ENCODE measurements at regions not wholly inside any gene's neighbourhood (a gene's known extent, or its start where the extent isn't known, plus 50 kb on each side); places are given as distances from the start of the nearest gene placed in this dataset.

- Histone ChIP-seq H3K9me2 (replicated peaks; ENCODE audit: low read depth, low read length) (no peaks in the 10 kb centered on the region), H3K4me2 (ENCODE audit: low read depth, low read length, poor library complexity, severe bottlenecking) (no peak overlapping the region), H3K79me2 (ENCODE audit: insufficient read depth, low read length) (no peaks in the 10 kb centered on the region), H3K27me3 (ENCODE audit: insufficient read depth, low read length, poor library complexity, severe bottlenecking) (no peaks in the 10 kb centered on the region), H3K4me3 (ENCODE audit: low read length, poor library complexity, severe bottlenecking) (no peak overlapping the region), H3F3A (ENCODE audit: low read depth) (no peaks in the 10 kb centered on the region), H3K36me3 (ENCODE audit: insufficient read depth, low read length) (no peaks in the 10 kb centered on the region), H3K9ac (ENCODE audit: low read depth, low read length, poor library complexity, severe bottlenecking) (no peak overlapping the region), H4K20me1 (ENCODE audit: insufficient read depth, low read length, poor library complexity, severe bottlenecking) (no peaks in the 10 kb centered on the region), H3K4me1 (ENCODE audit: insufficient read depth, low read length, poor library complexity, severe bottlenecking) (no peaks in the 10 kb centered on the region), H2AFZ (ENCODE audit: low read length) (no peak overlapping the region), H3K9me3 (ENCODE audit: insufficient read depth, low read depth, low read length) (no peaks in the 10 kb centered on the region)
- no peak for TF ChIP-seq CTCF (conservative IDR thresholded peaks at IDR 0.05; ENCODE audit: low read length)
- no peak for TF ChIP-seq EZH2phosphoT487 (IDR thresholded peaks at IDR 0.05; ENCODE audit: borderline replicate concordance)
Observed at GRCh38 chr16:48479955-48480354, 94.7 kb upstream of the SIAH1 start.

- H3K36me3 ChIP-seq (ENCODE audit: insufficient read depth, low read length), result no peaks in the 10 kb centered on the region
- H2AFZ ChIP-seq (ENCODE audit: low read length), result no peak overlapping the region
- H3K4me1 ChIP-seq (ENCODE audit: insufficient read depth, low read length, poor library complexity, severe bottlenecking), result no peaks in the 10 kb centered on the region
- no peak overlapping the region for H3K4me2 ChIP-seq (ENCODE audit: low read depth, low read length, poor library complexity, severe bottlenecking)
- no peak overlapping the region for H3K4me3 ChIP-seq (ENCODE audit: low read length, poor library complexity, severe bottlenecking)
- TF ChIP-seq CTCF (conservative IDR thresholded peaks at IDR 0.05; ENCODE audit: low read length), result no peak
- TF ChIP-seq EZH2phosphoT487 (IDR thresholded peaks at IDR 0.05; ENCODE audit: borderline replicate concordance), result no peak
- H3K27me3 ChIP-seq (ENCODE audit: insufficient read depth, low read length, poor library complexity, severe bottlenecking), result no peaks in the 10 kb centered on the region
- no peaks in the 10 kb centered on the region for H3K79me2 ChIP-seq (ENCODE audit: insufficient read depth, low read length)
- no peaks in the 10 kb centered on the region for H3K9me3 ChIP-seq (ENCODE audit: insufficient read depth, low read depth, low read length)
- no peaks in the 10 kb centered on the region for H3K9me2 ChIP-seq (replicated peaks; ENCODE audit: low read depth, low read length)
- H3K9ac ChIP-seq (ENCODE audit: low read depth, low read length, poor library complexity, severe bottlenecking), result no peak overlapping the region
- H4K20me1 ChIP-seq (ENCODE audit: insufficient read depth, low read length, poor library complexity, severe bottlenecking), result no peaks in the 10 kb centered on the region
- H3F3A ChIP-seq (ENCODE audit: low read depth), result no peaks in the 10 kb centered on the region
Observed at GRCh38 chr16:48479329-48479728, 94.1 kb upstream of the SIAH1 start.

- Histone ChIP-seq H2AFZ (ENCODE audit: low read length) (no peak overlapping the region), H4K20me1 (ENCODE audit: insufficient read depth, low read length, poor library complexity, severe bottlenecking) (no peaks in the 10 kb centered on the region), H3K9me2 (replicated peaks; ENCODE audit: low read depth, low read length) (no peaks in the 10 kb centered on the region), H3K4me2 (ENCODE audit: low read depth, low read length, poor library complexity, severe bottlenecking) (no peak overlapping the region), H3K79me2 (ENCODE audit: insufficient read depth, low read length) (no peaks in the 10 kb centered on the region), H3K4me1 (ENCODE audit: insufficient read depth, low read length, poor library complexity, severe bottlenecking) (no peaks in the 10 kb centered on the region), H3F3A (ENCODE audit: low read depth) (no peaks in the 10 kb centered on the region), H3K9me3 (ENCODE audit: insufficient read depth, low read depth, low read length) (no peaks in the 10 kb centered on the region), H3K4me3 (ENCODE audit: low read length, poor library complexity, severe bottlenecking) (no peak overlapping the region), H3K27me3 (ENCODE audit: insufficient read depth, low read length, poor library complexity, severe bottlenecking) (no peaks in the 10 kb centered on the region), H3K36me3 (ENCODE audit: insufficient read depth, low read length) (no peaks in the 10 kb centered on the region), H3K9ac (ENCODE audit: low read depth, low read length, poor library complexity, severe bottlenecking) (no peak overlapping the region)
- no peak for TF ChIP-seq EZH2phosphoT487 (IDR thresholded peaks at IDR 0.05; ENCODE audit: borderline replicate concordance)
- no peak for TF ChIP-seq CTCF (conservative IDR thresholded peaks at IDR 0.05; ENCODE audit: low read length)
Observed at GRCh38 chr16:48478393-48478792, 93.2 kb upstream of the SIAH1 start.

All from Loucy (cell line).